IMR-90 (cell line): ENCODE measurements at regions not wholly inside any gene's neighbourhood (a gene's known extent, or its start where the extent isn't known, plus 50 kb on each side); places are given as distances from the start of the nearest gene placed in this dataset.

ENCODE experiments used
- ATAC-seq: fragments of 200-7000 bp; cut with Tn5 transposase; 2 replicates; pipeline ENCODE4 v1.9.1; 2020; ENCODE audit warnings: low read depth, mild to moderate bottlenecking, moderate library complexity
- BruUV-seq: library from RNA; stranded (reverse); fragments of 400-500 nt; replicated peaks from 2 replicates; lab custom pipeline; 2021; lab: Mats Ljungman, UMichigan
- CTCF ChIA-PET: fragments of 300-600 bp; formaldehyde crosslinking; extraction: SDS; loops from one replicate; lab custom pipeline; 2021; ENCODE audit warnings: antibody characterized with exemption; lab: Yijun Ruan, JAX
- POLR2A ChIA-PET: fragments of 300-600 bp; sonication (Branson Sonifier 250); formaldehyde crosslinking; loops from one replicate; lab custom pipeline; 2022; ENCODE audit warnings: antibody characterized with exemption; ENCODE audit not compliant: unreplicated experiment; lab: Charles Lee
- DNase-seq: peaks from one replicate; pipeline ENCODE4 v3.0.0; 2013
- H2AFZ ChIP-seq: replicated peaks from 2 replicates; pipeline ENCODE3; 2013; ENCODE audit warnings: low read length, mild to moderate bottlenecking; ENCODE audit not compliant: poor library complexity
- H2AK5ac ChIP-seq: 2 replicates; pipeline ENCODE4 v1.6.1; 2013; ENCODE audit warnings: low read depth, low read length, inconsistent platforms
- H2AK9ac ChIP-seq: replicated peaks from 2 replicates; pipeline ENCODE3; 2013; ENCODE audit warnings: mild to moderate bottlenecking, low read depth, low read length, moderate library complexity; ENCODE audit not compliant: poor library complexity
- H2BK120ac ChIP-seq: 2 replicates; pipeline ENCODE4 v1.6.1; 2013; ENCODE audit warnings: low read depth, low read length, inconsistent platforms
- H2BK15ac ChIP-seq: 3 replicates; pipeline ENCODE4 v1.6.1; 2013; ENCODE audit warnings: low read depth, low read length, inconsistent platforms
- H2BK20ac ChIP-seq: 2 replicates; pipeline ENCODE4 v1.6.1; 2013; ENCODE audit warnings: low read depth, mild to moderate bottlenecking, inconsistent platforms, low read length, moderate library complexity
- H2BK5ac ChIP-seq: 2 replicates; pipeline ENCODE4 v1.6.1; 2013; ENCODE audit warnings: mild to moderate bottlenecking, low read depth, low read length, inconsistent platforms; ENCODE audit not compliant: poor library complexity, severe bottlenecking
- H3K14ac ChIP-seq: replicated peaks from 2 replicates; pipeline ENCODE4 v1.6.1; 2013; ENCODE audit warnings: low read depth, low read length, inconsistent platforms
- H3K18ac ChIP-seq: 2 replicates; pipeline ENCODE4 v1.6.1; 2013; ENCODE audit warnings: low read depth, low read length, control low read depth
- H3K23ac ChIP-seq: 2 replicates; pipeline ENCODE4 v1.6.1; 2013; ENCODE audit warnings: low read depth, low read length, inconsistent platforms
- H3K27ac ChIP-seq: 2 replicates; pipeline ENCODE4 v1.5.1; 2013; ENCODE audit warnings: mild to moderate bottlenecking, control low read depth, low read length; ENCODE audit not compliant: insufficient read depth
- H3K27me3 ChIP-seq: 2 replicates; pipeline ENCODE4 v1.6.1; 2013; ENCODE audit warnings: low read length; ENCODE audit not compliant: control insufficient read depth, insufficient read depth
- H3K36me3 ChIP-seq: 2 replicates; pipeline ENCODE4 v1.6.1; 2013; ENCODE audit warnings: low read length, mixed read lengths; ENCODE audit not compliant: control insufficient read depth, insufficient read depth
- H3K4ac ChIP-seq: 2 replicates; pipeline ENCODE4 v1.6.1; 2013; ENCODE audit warnings: low read depth, low read length, inconsistent platforms
- H3K4me1 ChIP-seq: 2 replicates; pipeline ENCODE4 v1.6.1; 2013; ENCODE audit warnings: low read length, mixed read lengths; ENCODE audit not compliant: control insufficient read depth, insufficient read depth
- H3K4me2 ChIP-seq: 2 replicates; pipeline ENCODE4 v1.6.1; 2013; ENCODE audit warnings: low read depth, mild to moderate bottlenecking, control low read depth, low read length, moderate library complexity
- H3K4me3 ChIP-seq: 2 replicates; pipeline ENCODE4 v1.5.1; 2013; ENCODE audit warnings: low read depth, mild to moderate bottlenecking, control low read depth, low read length, moderate library complexity; ENCODE audit not compliant: insufficient read depth
- H3K56ac ChIP-seq: 2 replicates; pipeline ENCODE4 v1.6.1; 2013; ENCODE audit warnings: low read length, inconsistent platforms; ENCODE audit not compliant: insufficient read depth; ENCODE audit errors: extremely low read depth
- H3K79me1 ChIP-seq, 2 experiments: 2 replicates each; pipeline ENCODE4 v1.6.1; 2013; ENCODE audit warnings: low read length in 2 of 2, inconsistent platforms in 1 of 2, low read depth in 1 of 2
- H3K9ac ChIP-seq: 2 replicates; pipeline ENCODE4 v1.6.1; 2013; ENCODE audit warnings: low read depth, low read length, control low read depth
- H3K9me1 ChIP-seq: 2 replicates; pipeline ENCODE4 v1.6.1; 2013; ENCODE audit warnings: low read length, inconsistent platforms; ENCODE audit not compliant: insufficient read depth
- H3K9me3 ChIP-seq: 2 replicates; pipeline ENCODE4 v1.6.1; 2013; ENCODE audit warnings: low read length; ENCODE audit not compliant: control insufficient read depth, insufficient read depth
- H4K20me1 ChIP-seq: 2 replicates; pipeline ENCODE4 v1.6.1; 2013; ENCODE audit warnings: low read length, inconsistent platforms; ENCODE audit not compliant: insufficient read depth
- H4K5ac ChIP-seq: 2 replicates; pipeline ENCODE4 v1.6.1; 2013; ENCODE audit warnings: mild to moderate bottlenecking, low read depth, low read length, control low read depth
- H4K8ac ChIP-seq, 2 experiments: 2 replicates each; pipeline ENCODE4 v1.6.1; 2013; ENCODE audit warnings: low read depth in 2 of 2, low read length in 2 of 2, control low read depth in 1 of 2, inconsistent platforms in 1 of 2
- H4K91ac ChIP-seq: 2 replicates; pipeline ENCODE4 v1.6.1; 2013; ENCODE audit warnings: low read depth, low read length, inconsistent platforms; ENCODE audit not compliant: insufficient read depth
- CEBPB ChIP-seq: IDR thresholded peaks from 2 replicates; pipeline ENCODE4 v1.6.1; 2012; ENCODE audit warnings: low read depth, low read length, improper control_type of control experiment
- SMC3 ChIP-seq: fragments of 150-350 bp; IDR thresholded peaks from 2 replicates; pipeline ENCODE4 v1.6.1; 2016; ENCODE audit warnings: low read depth, mild to moderate bottlenecking, antibody characterized with exemption, low read length, moderate library complexity
- WGBS, 2 experiments: methylation state at CpG; one replicate each; pipeline versions ENCODE4 v1.1.5 to v1.1.7; 2013; ENCODE audit warnings: missing lambda C conversion rate in 2 of 2; ENCODE audit not compliant: insufficient read length in 1 of 2; ENCODE audit errors: extremely low coverage in 2 of 2; 5-methylcytosine and 5-hydroxymethylcytosine counted together
- dilution Hi-C: fragments of 300-500 bp; cut with HindIII; formaldehyde crosslinking; loops from one replicate; pipeline ENCODE4 v1.14.3; 2018; ENCODE audit warnings: low sequenced_read_pairs; ENCODE audit not compliant: unreplicated experiment
- in situ Hi-C: fragments of 300-500 bp; cut with MboI; formaldehyde crosslinking; loops from 3 replicates; pipeline ENCODE4 v1.14.3; 2019; ENCODE audit warnings: low sequenced_read_pairs, inconsistent platforms, mixed read lengths
- intact Hi-C: fragments of 100-400 bp; cut with micrococcal nuclease; formaldehyde crosslinking; loops from 2 replicates; pipeline ENCODE4 v1.10.0; 2022

GRCh38 chr11:15519124-15519791 lies 404.5 kb downstream of the INSC start:
- intact Hi-C loops: no loop called here
- CTCF ChIA-PET: no interaction called here
- Histone ChIP-seq H3K4me1 (no peaks in the 10 kb centered on the region), H4K8ac (no peak overlapping the region), H3K27me3 (no peaks in the 10 kb centered on the region), H2BK120ac (no peak overlapping the region), H3K14ac (no peak overlapping the region), H2AK9ac (no peak overlapping the region), H3K56ac (no peak overlapping the region), H3K4me2 (no peak overlapping the region), H2BK5ac (no peak overlapping the region), H4K91ac (no peak overlapping the region), H3K4ac (no peak overlapping the region), H2BK15ac (no peak overlapping the region), H2AFZ (no peak overlapping the region), H3K27ac (no peak overlapping the region), H4K5ac (no peak overlapping the region), H3K23ac (no peak overlapping the region), H3K4me3 (no peak overlapping the region), H3K18ac (no peak overlapping the region), H3K9me1 (no peaks in the 10 kb centered on the region), H2AK5ac (no peak overlapping the region), H3K79me1 (no peaks in the 10 kb centered on the region), H3K36me3 (no peaks in the 10 kb centered on the region), H2BK20ac (no peak overlapping the region), H3K9ac (no peak overlapping the region), H4K20me1 (no peaks in the 10 kb centered on the region), H3K9me3 (no peaks in the 10 kb centered on the region)
- DNase-seq: no peak
- in situ Hi-C loops: no loop called here
- dilution Hi-C loops: no loop called here
- BruUV-seq: no TSS peak
- 10% methylated on average over 2 of the region's 2 CpGs; no CpG with 5 or more reads in 1 of the 2 experiments for WGBS, 2 experiments
- ATAC-seq: no peak
- POLR2A ChIA-PET: no interaction called here
- TF ChIP-seq SMC3: no peak
- peak; percentile 72 for TF ChIP-seq CEBPB
